ENCODE measurements at regions not wholly inside any gene's neighbourhood (a gene's known extent, or its start where the extent isn't known, plus 50 kb on each side); places are given as distances from the start of the nearest gene placed in this dataset.

DNA sequence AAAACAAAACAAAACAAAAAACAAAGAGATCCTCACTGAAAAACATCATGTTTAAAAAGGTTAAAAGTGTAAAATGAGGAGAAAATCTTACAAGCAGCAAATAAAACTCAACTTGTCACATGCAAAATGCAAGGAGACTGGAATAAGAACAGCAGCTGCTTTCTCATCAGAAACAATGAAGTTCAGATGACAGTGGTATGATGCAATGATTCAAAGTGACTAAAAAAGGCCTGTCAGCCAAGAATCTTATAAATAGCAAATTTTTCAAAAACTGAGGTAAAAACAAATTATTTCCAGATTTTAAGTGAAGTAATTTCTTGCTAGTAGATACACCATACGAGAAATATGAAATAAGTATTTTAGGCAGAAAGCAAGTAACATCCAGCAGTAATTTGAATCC, 68.6 kb upstream of the EPHA3 start (continued):
- TF ChIP-seq ZNF462 (CRISPR knock-in tag; IDR thresholded peaks at IDR 0.05): no peak

DNA sequence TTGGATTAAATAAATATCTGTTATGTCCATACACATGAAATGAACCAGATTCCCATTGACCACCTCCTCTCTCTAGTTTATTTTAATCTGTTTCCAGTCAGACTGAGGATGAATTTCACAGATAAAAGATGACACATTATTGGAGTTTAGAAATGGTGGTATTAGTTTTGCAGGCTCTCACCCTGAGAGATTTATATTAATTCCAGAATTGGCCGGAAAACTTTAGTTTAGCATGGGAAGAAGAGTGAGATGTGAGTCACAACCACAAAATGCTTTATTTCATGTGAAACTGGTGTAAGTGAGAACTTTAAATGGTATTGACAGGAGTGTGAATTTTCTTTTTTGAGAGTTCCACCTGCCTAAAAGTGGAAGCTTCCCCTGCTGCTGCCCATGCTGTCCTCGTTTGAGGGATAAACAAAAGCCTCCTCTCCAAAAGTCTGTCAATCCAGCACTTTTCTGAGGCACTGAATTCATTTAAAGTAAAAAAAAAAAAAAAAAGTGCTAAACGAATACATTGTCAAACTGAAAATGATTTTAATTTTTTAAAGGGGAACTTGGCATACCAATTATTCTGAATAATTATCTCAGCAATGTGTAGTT, 65.1 kb upstream of the EPHA3 start:
- H4K20me1 ChIP-seq (replicated peaks; ENCODE audit: insufficient read depth): no peaks in the 10 kb centered on the region
- H3K4me1 ChIP-seq (ENCODE audit: insufficient read depth): peaks cover 22% of the 10 kb centered on the region; the same call in 1 of the 2 replicates
- peak overlapping the region; percentile 30; the same call in 1 of the 2 replicates for H2AFZ ChIP-seq
- H3K27ac ChIP-seq (ENCODE audit: low read depth): no peak overlapping the region
- no peaks in the 10 kb centered on the region for H3F3A ChIP-seq (replicated peaks; ENCODE audit: low read depth)
- no peak overlapping the region for H3K4me3 ChIP-seq
- no peak for TF ChIP-seq JUNB (IDR thresholded peaks at IDR 0.05; ENCODE audit: unreplicated experiment)
- TF ChIP-seq, protein P1, sequence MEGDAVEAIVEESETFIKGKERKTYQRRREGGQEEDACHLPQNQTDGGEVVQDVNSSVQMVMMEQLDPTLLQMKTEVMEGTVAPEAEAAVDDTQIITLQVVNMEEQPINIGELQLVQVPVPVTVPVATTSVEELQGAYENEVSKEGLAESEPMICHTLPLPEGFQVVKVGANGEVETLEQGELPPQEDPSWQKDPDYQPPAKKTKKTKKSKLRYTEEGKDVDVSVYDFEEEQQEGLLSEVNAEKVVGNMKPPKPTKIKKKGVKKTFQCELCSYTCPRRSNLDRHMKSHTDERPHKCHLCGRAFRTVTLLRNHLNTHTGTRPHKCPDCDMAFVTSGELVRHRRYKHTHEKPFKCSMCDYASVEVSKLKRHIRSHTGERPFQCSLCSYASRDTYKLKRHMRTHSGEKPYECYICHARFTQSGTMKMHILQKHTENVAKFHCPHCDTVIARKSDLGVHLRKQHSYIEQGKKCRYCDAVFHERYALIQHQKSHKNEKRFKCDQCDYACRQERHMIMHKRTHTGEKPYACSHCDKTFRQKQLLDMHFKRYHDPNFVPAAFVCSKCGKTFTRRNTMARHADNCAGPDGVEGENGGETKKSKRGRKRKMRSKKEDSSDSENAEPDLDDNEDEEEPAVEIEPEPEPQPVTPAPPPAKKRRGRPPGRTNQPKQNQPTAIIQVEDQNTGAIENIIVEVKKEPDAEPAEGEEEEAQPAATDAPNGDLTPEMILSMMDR (conservative IDR thresholded peaks at IDR 0.05; ENCODE audit: low read depth in 2 of 2): no peak
- no peak for TF ChIP-seq ZNF114 (CRISPR knock-in tag; IDR thresholded peaks at IDR 0.05)
- no peak for TF ChIP-seq ZNF462 (CRISPR knock-in tag; IDR thresholded peaks at IDR 0.05)
- no peak for TF ChIP-seq NANOG (IDR thresholded peaks at IDR 0.05; ENCODE audit: borderline replicate concordance)
- no peak for TF ChIP-seq ETS1 (IDR thresholded peaks at IDR 0.05)
- DNase-seq (ENCODE audit: low spot score) (no peak), ATAC-seq (no peak)
- no peaks in the 10 kb centered on the region for H3K9me2 ChIP-seq (ENCODE audit: insufficient read depth)
- H3K36me3 Mint-ChIP-seq (ENCODE audit: low read depth): no peaks in the 10 kb centered on the region
- H3K27me3 ChIP-seq (ENCODE audit: insufficient read depth): no peaks in the 10 kb centered on the region
- no peak overlapping the region for H3K4me2 ChIP-seq
- peaks cover 26% of the 10 kb centered on the region for H3K4me1 Mint-ChIP-seq
- no peaks in the 10 kb centered on the region for H3K27me3 Mint-ChIP-seq (ENCODE audit: insufficient read depth, low read depth, poor library complexity)
- no peak overlapping the region for H3K4me3 Mint-ChIP-seq
- H3K9me3 Mint-ChIP-seq: no peaks in the 10 kb centered on the region
- no peaks in the 10 kb centered on the region for H3K36me3 ChIP-seq (ENCODE audit: insufficient read depth)
- H3K27ac Mint-ChIP-seq: no peak overlapping the region
- H3K79me2 ChIP-seq (replicated peaks; ENCODE audit: insufficient read depth): no peaks in the 10 kb centered on the region

Measured in GM23338 (cell line).